ENCODE measurements at regions not wholly inside any gene's neighbourhood (a gene's known extent, or its start where the extent isn't known, plus 50 kb on each side); places are given as distances from the start of the nearest gene placed in this dataset.

GRCh38 chr2:22904126-22904684 lies 480.8 kb upstream of the KLHL29 start:
- Histone ChIP-seq H3K27ac (no peak overlapping the region), H3K4me3 (no peak overlapping the region), H3K9me3 (no peaks in the 10 kb centered on the region), H3K27me3 (no peaks in the 10 kb centered on the region), H3K4me1 (no peaks in the 10 kb centered on the region), H3K36me3 (no peaks in the 10 kb centered on the region)
- intact Hi-C loops (cut with DNase I), result no loop called here
- TF ChIP-seq CTCF (IDR thresholded peaks at IDR 0.05), result no peak
- no peak for TF ChIP-seq POLR2AphosphoS5 (IDR thresholded peaks at IDR 0.05; ENCODE audit: insufficient read depth in 1 of 2, low read depth in 1 of 2)
- DNase-seq (ENCODE audit: extremely low spot score in 2 of 2), result peak in 1 of 2 donors; percentile 27

GRCh38 chr2:22907330-22907729 lies 477.6 kb upstream of the KLHL29 start:
- no peak for TF ChIP-seq POLR2AphosphoS5 (IDR thresholded peaks at IDR 0.05; ENCODE audit: insufficient read depth in 1 of 2, low read depth in 1 of 2)
- no peak for TF ChIP-seq POLR2A (IDR thresholded peaks at IDR 0.05)
- no peak for TF ChIP-seq CTCF (IDR thresholded peaks at IDR 0.05)
- intact Hi-C loops (cut with DNase I), result no loop called here

GRCh38 chr2:22912398-22912797 lies 472.6 kb upstream of the KLHL29 start:
- TF ChIP-seq POLR2AphosphoS5 (IDR thresholded peaks at IDR 0.05; ENCODE audit: insufficient read depth in 1 of 2, low read depth in 1 of 2) (no peak), POLR2A (IDR thresholded peaks at IDR 0.05) (no peak), CTCF (IDR thresholded peaks at IDR 0.05) (no peak)
- H3K4me3 ChIP-seq, result no peak overlapping the region
- H3K27ac ChIP-seq, result no peak overlapping the region
- H3K27me3 ChIP-seq, result no peaks in the 10 kb centered on the region
- intact Hi-C loops (cut with DNase I), result no loop called here
- no peak for DNase-seq (ENCODE audit: extremely low spot score in 2 of 2)
- H3K4me1 ChIP-seq, result no peaks in the 10 kb centered on the region
- H3K36me3 ChIP-seq, result no peaks in the 10 kb centered on the region
- H3K9me3 ChIP-seq, result no peaks in the 10 kb centered on the region

More at GRCh38 chr2:22907330-22907729, 477.6 kb upstream of the KLHL29 start:
- H3K9me3 ChIP-seq, result no peaks in the 10 kb centered on the region
- H3K27ac ChIP-seq, result no peak overlapping the region
- no peaks in the 10 kb centered on the region for H3K4me1 ChIP-seq
- no peaks in the 10 kb centered on the region for H3K27me3 ChIP-seq
- H3K4me3 ChIP-seq, result no peak overlapping the region
- DNase-seq (ENCODE audit: extremely low spot score in 2 of 2), result no peak
- H3K36me3 ChIP-seq, result no peaks in the 10 kb centered on the region

- Histone ChIP-seq H3K4me1 (no peaks in the 10 kb centered on the region), H3K27me3 (no peaks in the 10 kb centered on the region), H3K9me3 (no peaks in the 10 kb centered on the region), H3K36me3 (no peaks in the 10 kb centered on the region), H3K4me3 (no peak overlapping the region), H3K27ac (no peak overlapping the region)
- intact Hi-C loops (cut with DNase I), result no loop called here
- no peak for DNase-seq (ENCODE audit: extremely low spot score in 2 of 2)
- TF ChIP-seq POLR2AphosphoS5 (IDR thresholded peaks at IDR 0.05; ENCODE audit: insufficient read depth in 1 of 2, low read depth in 1 of 2), result no peak
Measured at GRCh38 chr2:22929998-22930397, 455.0 kb upstream of the KLHL29 start.

- intact Hi-C loops (cut with DNase I), result no loop called here
- Histone ChIP-seq H3K27ac (no peak overlapping the region), H3K9me3 (no peaks in the 10 kb centered on the region), H3K36me3 (no peaks in the 10 kb centered on the region), H3K4me3 (no peak overlapping the region), H3K27me3 (no peaks in the 10 kb centered on the region), H3K4me1 (no peaks in the 10 kb centered on the region)
- TF ChIP-seq POLR2AphosphoS5 (IDR thresholded peaks at IDR 0.05; ENCODE audit: insufficient read depth in 1 of 2, low read depth in 1 of 2) (no peak), CTCF (IDR thresholded peaks at IDR 0.05) (no peak), POLR2A (IDR thresholded peaks at IDR 0.05) (no peak)
- no peak for DNase-seq (ENCODE audit: extremely low spot score in 2 of 2)
Measured at GRCh38 chr2:22930781-22931180, 454.2 kb upstream of the KLHL29 start.

Data from vagina (tissue), 2 donors.